Stimulated activated naive CD8-positive, alpha-beta T cell treated with anti-CD3 and anti-CD28 coated beads, Interleukin-15, amount 100 ng/mL, for 72 hours (primary cell): ENCODE measurements at regions not wholly inside any gene's neighbourhood (a gene's known extent, or its start where the extent isn't known, plus 50 kb on each side); places are given as distances from the start of the nearest gene placed in this dataset.
"Not testable (repeated sequence)": the region's sequence is repeated elsewhere in the genome, so short reads cannot be mapped to it uniquely, and the experiment has no call there.

Experiments
- ATAC-seq: fragments of 150-1000 bp; cut with Tn5 transposase; 2 replicates; pipeline ENCODE4 v1.10.0; 2021; ENCODE audit warnings: mild to moderate bottlenecking, moderate library complexity
- DNase-seq, 2 donors: peaks; one replicate each; pipeline ENCODE4 v3.0.0; 2021 to 2022
- H3K27ac Mint-ChIP-seq, 2 donors: one replicate each; pipeline ENCODE4 v1.8.0; 2022; ENCODE audit warnings: mild to moderate bottlenecking in 2 of 2, mixed read lengths in 2 of 2, moderate library complexity in 2 of 2
- H3K27me3 Mint-ChIP-seq: one replicate; pipeline ENCODE4 v1.8.0; 2022; ENCODE audit warnings: mixed read lengths
- H3K4me1 Mint-ChIP-seq: one replicate; pipeline ENCODE4 v1.8.0; 2022; ENCODE audit warnings: mild to moderate bottlenecking, mixed read lengths
- H3K4me3 Mint-ChIP-seq, 2 donors: one replicate each; pipeline ENCODE4 v1.8.0; 2022; ENCODE audit warnings: mild to moderate bottlenecking in 2 of 2, mixed read lengths in 2 of 2, moderate library complexity in 1 of 2
- H3K9me3 Mint-ChIP-seq, 2 donors: one replicate each; pipeline ENCODE4 v1.8.0; 2022; ENCODE audit warnings: mixed read lengths in 2 of 2

- H3K27me3 Mint-ChIP-seq, result no peaks in the 10 kb centered on the region
- ATAC-seq, result no peak
- no peaks in the 10 kb centered on the region for H3K4me1 Mint-ChIP-seq
- H3K27ac Mint-ChIP-seq, result no peak overlapping the region
- H3K4me3 Mint-ChIP-seq, result no peak overlapping the region
- peaks cover 6 to 27% of the 10 kb centered on the region in 2 donors for H3K9me3 Mint-ChIP-seq
- no peak for DNase-seq
These were observed 697.5 kb upstream of the GNPDA2 start for GRCh38 chr4:45423896-45424295.

- not testable (repeated sequence) for H3K27me3 Mint-ChIP-seq, H3K4me1 Mint-ChIP-seq, ATAC-seq, DNase-seq, H3K4me3 Mint-ChIP-seq, H3K27ac Mint-ChIP-seq
- H3K9me3 Mint-ChIP-seq, result peaks cover 6 to 36% of the 10 kb centered on the region in 2 donors
These were observed 693.8 kb upstream of the GNPDA2 start for GRCh38 chr4:45420091-45420674.

- no peak for ATAC-seq
- no peak for DNase-seq
- peaks cover 8 to 12% of the 10 kb centered on the region in 2 donors for H3K9me3 Mint-ChIP-seq
- no peaks in the 10 kb centered on the region for H3K27me3 Mint-ChIP-seq
- H3K4me1 Mint-ChIP-seq, result no peaks in the 10 kb centered on the region
- H3K4me3 Mint-ChIP-seq, result no peak overlapping the region
- H3K27ac Mint-ChIP-seq, result no peak overlapping the region
These were observed 684.4 kb upstream of the GNPDA2 start for GRCh38 chr4:45410701-45411210.

GRCh38 chr4:45409536-45409935 lies 683.2 kb upstream of the GNPDA2 start:
- no peak for DNase-seq
- no peak for ATAC-seq
- Mint-ChIP-seq H3K4me3 (no peak overlapping the region), H3K4me1 (no peaks in the 10 kb centered on the region), H3K9me3 (peaks cover 8 to 15% of the 10 kb centered on the region in 2 donors), H3K27ac (no peak overlapping the region), H3K27me3 (no peaks in the 10 kb centered on the region)

GRCh38 chr4:45408996-45409395 lies 682.6 kb upstream of the GNPDA2 start:
- no peak for DNase-seq
- H3K4me1 Mint-ChIP-seq, result no peaks in the 10 kb centered on the region
- no peak overlapping the region for H3K4me3 Mint-ChIP-seq
- no peak for ATAC-seq
- H3K27me3 Mint-ChIP-seq, result no peaks in the 10 kb centered on the region
- peaks cover 8 to 17% of the 10 kb centered on the region in 2 donors for H3K9me3 Mint-ChIP-seq
- no peak overlapping the region for H3K27ac Mint-ChIP-seq

- DNase-seq (no peak), ATAC-seq (no peak)
- H3K4me1 Mint-ChIP-seq, result no peaks in the 10 kb centered on the region
- H3K4me3 Mint-ChIP-seq, result no peak overlapping the region
- H3K27me3 Mint-ChIP-seq, result no peaks in the 10 kb centered on the region
- peaks cover 11 to 26% of the 10 kb centered on the region in 2 donors for H3K9me3 Mint-ChIP-seq
- no peak overlapping the region for H3K27ac Mint-ChIP-seq
These were observed 672.8 kb upstream of the GNPDA2 start for GRCh38 chr4:45399116-45399515.

- H3K4me3 Mint-ChIP-seq, result no peak overlapping the region
- ATAC-seq, result no peak
These were observed 659.0 kb upstream of the GNPDA2 start for GRCh38 chr4:45385306-45385705.

GRCh38 chr4:45370408-45370807 lies 644.1 kb upstream of the GNPDA2 start:
- DNase-seq, result no peak
- Mint-ChIP-seq H3K9me3 (peaks cover 4 to 9% of the 10 kb centered on the region in 2 donors), H3K27me3 (no peaks in the 10 kb centered on the region), H3K27ac (no peak overlapping the region), H3K4me3 (no peak overlapping the region), H3K4me1 (no peaks in the 10 kb centered on the region)
- no peak for ATAC-seq

More at GRCh38 chr4:45385306-45385705, 659.0 kb upstream of the GNPDA2 start:
- no peak for DNase-seq
- Mint-ChIP-seq H3K27ac (no peak overlapping the region), H3K4me1 (no peaks in the 10 kb centered on the region), H3K9me3 (peaks cover 13 to 25% of the 10 kb centered on the region in 2 donors), H3K27me3 (no peaks in the 10 kb centered on the region)

- no peaks in the 10 kb centered on the region for H3K27me3 Mint-ChIP-seq
These were observed 642.5 kb upstream of the GNPDA2 start for GRCh38 chr4:45368832-45369231.

GRCh38 chr4:45363931-45364330 lies 637.6 kb upstream of the GNPDA2 start:
- Mint-ChIP-seq H3K4me1 (no peaks in the 10 kb centered on the region), H3K4me3 (no peak overlapping the region), H3K27ac (no peak overlapping the region), H3K9me3 (peaks cover 13 to 16% of the 10 kb centered on the region in 2 donors), H3K27me3 (no peaks in the 10 kb centered on the region)
- DNase-seq, result no peak
- ATAC-seq, result no peak

More at GRCh38 chr4:45368832-45369231, 642.5 kb upstream of the GNPDA2 start:
- no peak for DNase-seq
- Mint-ChIP-seq H3K4me3 (no peak overlapping the region), H3K9me3 (peaks cover 4 to 17% of the 10 kb centered on the region in 2 donors), H3K27ac (no peak overlapping the region), H3K4me1 (no peaks in the 10 kb centered on the region)
- ATAC-seq, result no peak

GRCh38 chr4:45358573-45359506 lies 632.5 kb upstream of the GNPDA2 start:
- peaks cover 5 to 18% of the 10 kb centered on the region in 2 donors for H3K9me3 Mint-ChIP-seq
- no peak overlapping the region for H3K4me3 Mint-ChIP-seq
- no peaks in the 10 kb centered on the region for H3K4me1 Mint-ChIP-seq
- DNase-seq (no peak), ATAC-seq (no peak)
- H3K27ac Mint-ChIP-seq, result no peak overlapping the region
- H3K27me3 Mint-ChIP-seq, result no peaks in the 10 kb centered on the region

GRCh38 chr4:45353161-45353560 lies 626.8 kb upstream of the GNPDA2 start:
- Mint-ChIP-seq H3K27ac (no peak overlapping the region), H3K4me1 (no peaks in the 10 kb centered on the region), H3K27me3 (no peaks in the 10 kb centered on the region), H3K9me3 (peaks cover 0 to 9% of the 10 kb centered on the region in 2 donors), H3K4me3 (no peak overlapping the region)
- ATAC-seq (no peak), DNase-seq (no peak)

GRCh38 chr4:45350438-45350837 lies 624.1 kb upstream of the GNPDA2 start:
- Mint-ChIP-seq H3K4me1 (no peaks in the 10 kb centered on the region), H3K27me3 (no peaks in the 10 kb centered on the region), H3K27ac (no peak overlapping the region), H3K4me3 (no peak overlapping the region), H3K9me3 (peaks cover 0 to 9% of the 10 kb centered on the region in 2 donors)
- DNase-seq (no peak), ATAC-seq (no peak)

- Mint-ChIP-seq H3K4me1 (no peaks in the 10 kb centered on the region), H3K27ac (no peak overlapping the region), H3K4me3 (no peak overlapping the region), H3K27me3 (no peaks in the 10 kb centered on the region), H3K9me3 (peaks cover 0 to 14% of the 10 kb centered on the region in 2 donors)
- ATAC-seq (no peak), DNase-seq (no peak)
These were observed 623.5 kb upstream of the GNPDA2 start for GRCh38 chr4:45349859-45350258.

- Mint-ChIP-seq H3K27me3 (no peaks in the 10 kb centered on the region), H3K9me3 (peaks cover 0 to 5% of the 10 kb centered on the region in 2 donors), H3K4me1 (no peaks in the 10 kb centered on the region), H3K4me3 (no peak overlapping the region), H3K27ac (no peak overlapping the region)
- ATAC-seq, result no peak
- no peak for DNase-seq
These were observed 620.6 kb upstream of the GNPDA2 start for GRCh38 chr4:45346816-45347435.

GRCh38 chr4:45345558-45345957 lies 619.2 kb upstream of the GNPDA2 start:
- no peaks in the 10 kb centered on the region for H3K27me3 Mint-ChIP-seq
- ATAC-seq, result no peak
- DNase-seq, result no peak
- H3K4me1 Mint-ChIP-seq, result no peaks in the 10 kb centered on the region
- H3K4me3 Mint-ChIP-seq, result no peak overlapping the region
- H3K27ac Mint-ChIP-seq, result no peak overlapping the region
- peaks cover 0 to 5% of the 10 kb centered on the region in 2 donors for H3K9me3 Mint-ChIP-seq
